Neural progenitor cell (in vitro differentiated cells): ENCODE measurements at regions not wholly inside any gene's neighbourhood (a gene's known extent, or its start where the extent isn't known, plus 50 kb on each side); places are given as distances from the start of the nearest gene placed in this dataset.

Source experiments
- DNase-seq: peaks from one replicate; pipeline ENCODE4 v3.0.0-alpha.2; 2016; ENCODE audit warnings: low spot score
- H2AFZ ChIP-seq: fragments of 200-600 bp; sonication (generic); replicated peaks from 2 replicates; pipeline ENCODE4 v1.6.1; 2016; ENCODE audit warnings: antibody characterized with exemption
- H3F3A ChIP-seq: fragments of 200-600 bp; sonication (generic); 2 replicates; pipeline ENCODE4 v1.6.1; 2016; ENCODE audit warnings: antibody characterized with exemption, low read depth
- H3K27ac ChIP-seq: fragments of 200-600 bp; sonication (generic); 2 replicates; pipeline ENCODE4 v1.5.1; 2016; ENCODE audit warnings: mild to moderate bottlenecking
- H3K27me3 ChIP-seq: fragments of 200-600 bp; sonication (generic); 2 replicates; pipeline ENCODE4 v1.6.1; 2016; ENCODE audit warnings: mild to moderate bottlenecking, moderate library complexity
- H3K36me3 ChIP-seq: fragments of 200-600 bp; sonication (generic); 2 replicates; pipeline ENCODE4 v1.5.1; 2016
- H3K4me1 ChIP-seq: fragments of 200-600 bp; sonication (generic); 2 replicates; pipeline ENCODE4 v1.6.1; 2016; ENCODE audit warnings: mixed run types
- H3K4me2 ChIP-seq: fragments of 200-600 bp; sonication (generic); 2 replicates; pipeline ENCODE4 v1.6.1; 2016
- H3K4me3 ChIP-seq: fragments of 200-600 bp; sonication (generic); 2 replicates; pipeline ENCODE4 v1.5.1; 2016
- H3K79me2 ChIP-seq: fragments of 200-600 bp; sonication (generic); 2 replicates; pipeline ENCODE4 v1.6.1; 2016; ENCODE audit warnings: low read depth
- H3K9ac ChIP-seq: fragments of 200-600 bp; sonication (generic); 2 replicates; pipeline ENCODE4 v1.6.1; 2016
- H3K9me3 ChIP-seq: fragments of 200-600 bp; sonication (generic); 2 replicates; pipeline ENCODE4 v1.5.1; 2016; ENCODE audit warnings: low read depth
- H4K20me1 ChIP-seq: fragments of 200-600 bp; sonication (generic); 2 replicates; pipeline ENCODE4 v1.6.1; 2016; ENCODE audit warnings: low read depth
- H3K27ac Mint-ChIP-seq: 3 replicates; pipeline ENCODE4 v1.8.0; 2021; ENCODE audit warnings: mixed read lengths
- H3K27me3 Mint-ChIP-seq: 2 replicates; pipeline ENCODE4 v1.8.0; 2022; ENCODE audit warnings: low read depth, mild to moderate bottlenecking, inconsistent platforms, moderate library complexity, mixed read lengths; ENCODE audit not compliant: insufficient read depth
- H3K36me3 Mint-ChIP-seq: 3 replicates; pipeline ENCODE4 v1.8.0; 2021; ENCODE audit warnings: mixed read lengths
- H3K4me1 Mint-ChIP-seq: 3 replicates; pipeline ENCODE4 v1.8.0; 2021; ENCODE audit warnings: mixed read lengths
- H3K4me3 Mint-ChIP-seq: 3 replicates; pipeline ENCODE4 v1.8.0; 2021; ENCODE audit warnings: mild to moderate bottlenecking, moderate library complexity, mixed read lengths
- H3K9me3 Mint-ChIP-seq: 3 replicates; pipeline ENCODE4 v1.8.0; 2020; ENCODE audit warnings: mixed read lengths
- EZH2 ChIP-seq: fragments of 200-600 bp; sonication (generic); IDR thresholded peaks from 2 replicates; pipeline ENCODE4 v1.6.1; 2017; ENCODE audit warnings: antibody characterized with exemption, mild to moderate bottlenecking, moderate library complexity
- EZH2phosphoT487 ChIP-seq: fragments of 200-600 bp; sonication (generic); IDR thresholded peaks from 2 replicates; pipeline ENCODE4 v1.6.1; 2017; ENCODE audit warnings: antibody characterized with exemption
- TF ChIP-seq, protein P1 (sequence below): fragments of 200-600 bp; sonication (generic); IDR thresholded peaks from 2 replicates; pipeline ENCODE4 v1.5.1; 2017; ENCODE audit warnings: antibody characterized with exemption, mild to moderate bottlenecking

DNA sequence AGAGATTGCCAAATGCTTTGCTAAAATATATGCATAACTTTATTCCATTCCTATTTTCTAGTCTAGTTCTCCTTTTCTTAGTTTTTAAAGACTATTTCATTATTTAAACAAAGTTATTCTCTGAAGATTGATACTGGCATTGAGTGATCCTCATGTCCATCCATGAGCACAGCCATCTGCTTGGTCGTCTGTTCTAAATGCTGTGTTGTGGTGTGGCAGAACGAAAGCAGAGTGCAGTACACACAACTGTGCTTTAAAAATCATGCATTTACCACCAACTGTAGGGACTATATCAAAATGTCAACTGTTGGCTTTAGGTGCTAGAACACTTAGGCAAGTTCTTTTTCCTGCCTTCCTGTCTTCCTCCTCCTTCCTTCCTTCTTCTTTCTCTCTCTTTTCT is 226.6 kb downstream of the ACKR3 start:
- H3K9me3 Mint-ChIP-seq = peaks cover 3% of the 10 kb centered on the region

DNA sequence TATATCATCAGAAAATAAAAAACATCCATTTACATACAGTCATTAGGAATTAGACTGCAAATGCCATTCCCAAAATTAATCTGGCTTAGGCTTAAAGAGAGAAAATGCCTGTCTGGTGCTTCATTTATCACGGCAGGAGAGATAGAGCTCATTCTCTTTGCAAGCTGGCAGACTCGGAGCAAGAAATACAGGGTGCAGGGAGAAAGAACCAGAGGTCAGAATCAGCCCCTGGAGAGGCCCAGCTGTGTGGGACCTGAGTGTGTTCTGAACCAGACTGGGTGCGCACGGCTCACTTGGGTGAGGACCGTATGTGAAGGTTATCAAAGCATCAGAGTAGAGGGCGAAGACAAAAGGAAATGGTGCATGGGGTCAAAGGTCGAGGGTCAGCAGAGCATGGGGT is 227.8 kb downstream of the ACKR3 start:
- no peak for DNase-seq
- Histone ChIP-seq H3K4me3 (no peak overlapping the region), H2AFZ (no peak overlapping the region), H3K27me3 (no peaks in the 10 kb centered on the region), H4K20me1 (no peaks in the 10 kb centered on the region), H3K4me1 (peaks cover 6% of the 10 kb centered on the region), H3K9ac (no peak overlapping the region), H3K9me3 (no peaks in the 10 kb centered on the region), H3K4me2 (no peak overlapping the region), H3K27ac (no peak overlapping the region), H3K79me2 (no peaks in the 10 kb centered on the region), H3K36me3 (no peaks in the 10 kb centered on the region), H3F3A (no peaks in the 10 kb centered on the region)
- no peak overlapping the region for H3K4me3 Mint-ChIP-seq
- H3K4me1 Mint-ChIP-seq = no peaks in the 10 kb centered on the region
- peaks cover 10% of the 10 kb centered on the region for H3K27me3 Mint-ChIP-seq
- peaks cover 3% of the 10 kb centered on the region for H3K9me3 Mint-ChIP-seq
- H3K27ac Mint-ChIP-seq = no peak overlapping the region
- TF ChIP-seq EZH2phosphoT487 (no peak), EZH2 (no peak)
- TF ChIP-seq, protein P1, sequence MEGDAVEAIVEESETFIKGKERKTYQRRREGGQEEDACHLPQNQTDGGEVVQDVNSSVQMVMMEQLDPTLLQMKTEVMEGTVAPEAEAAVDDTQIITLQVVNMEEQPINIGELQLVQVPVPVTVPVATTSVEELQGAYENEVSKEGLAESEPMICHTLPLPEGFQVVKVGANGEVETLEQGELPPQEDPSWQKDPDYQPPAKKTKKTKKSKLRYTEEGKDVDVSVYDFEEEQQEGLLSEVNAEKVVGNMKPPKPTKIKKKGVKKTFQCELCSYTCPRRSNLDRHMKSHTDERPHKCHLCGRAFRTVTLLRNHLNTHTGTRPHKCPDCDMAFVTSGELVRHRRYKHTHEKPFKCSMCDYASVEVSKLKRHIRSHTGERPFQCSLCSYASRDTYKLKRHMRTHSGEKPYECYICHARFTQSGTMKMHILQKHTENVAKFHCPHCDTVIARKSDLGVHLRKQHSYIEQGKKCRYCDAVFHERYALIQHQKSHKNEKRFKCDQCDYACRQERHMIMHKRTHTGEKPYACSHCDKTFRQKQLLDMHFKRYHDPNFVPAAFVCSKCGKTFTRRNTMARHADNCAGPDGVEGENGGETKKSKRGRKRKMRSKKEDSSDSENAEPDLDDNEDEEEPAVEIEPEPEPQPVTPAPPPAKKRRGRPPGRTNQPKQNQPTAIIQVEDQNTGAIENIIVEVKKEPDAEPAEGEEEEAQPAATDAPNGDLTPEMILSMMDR = no peak
- no peaks in the 10 kb centered on the region for H3K36me3 Mint-ChIP-seq

More for the DNA sequence above, 226.6 kb downstream of the ACKR3 start:
- no peaks in the 10 kb centered on the region for H3K4me1 Mint-ChIP-seq
- Histone ChIP-seq H3K9ac (no peak overlapping the region), H4K20me1 (no peaks in the 10 kb centered on the region), H3K4me1 (peaks cover 6% of the 10 kb centered on the region), H3K9me3 (no peaks in the 10 kb centered on the region), H3K36me3 (no peaks in the 10 kb centered on the region), H3K27ac (no peak overlapping the region), H3K27me3 (no peaks in the 10 kb centered on the region), H3K4me3 (no peak overlapping the region), H2AFZ (no peak overlapping the region), H3K4me2 (no peak overlapping the region), H3K79me2 (no peaks in the 10 kb centered on the region), H3F3A (no peaks in the 10 kb centered on the region)
- H3K36me3 Mint-ChIP-seq = no peaks in the 10 kb centered on the region
- H3K27ac Mint-ChIP-seq = no peak overlapping the region
- TF ChIP-seq, protein P1 = no peak
- TF ChIP-seq EZH2 (no peak), EZH2phosphoT487 (no peak)
- DNase-seq = no peak
- peaks cover 12% of the 10 kb centered on the region for H3K27me3 Mint-ChIP-seq
- no peak overlapping the region for H3K4me3 Mint-ChIP-seq

DNA sequence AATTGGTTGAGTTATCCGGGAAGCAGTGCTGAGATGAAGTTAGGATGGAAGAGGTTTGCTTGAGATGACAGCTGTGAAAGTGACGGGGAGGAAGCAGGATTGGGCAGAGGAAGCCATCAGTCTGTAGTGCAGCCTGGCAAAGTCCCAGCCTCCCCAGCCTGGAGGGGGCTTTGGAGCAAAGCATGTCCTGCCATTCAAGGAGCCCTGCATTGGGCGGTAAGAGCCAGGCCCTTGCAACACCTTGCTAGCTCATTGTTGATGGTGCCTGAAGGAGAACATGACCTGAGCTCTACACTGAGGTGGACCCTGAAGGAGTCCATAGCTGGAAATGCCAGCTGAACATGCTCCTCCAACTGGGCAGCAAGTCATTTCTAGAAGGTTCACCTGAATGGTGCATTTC is 228.9 kb downstream of the ACKR3 start:
- H3K27ac Mint-ChIP-seq = no peak overlapping the region
- Histone ChIP-seq H3K27me3 (no peaks in the 10 kb centered on the region), H3F3A (no peaks in the 10 kb centered on the region), H3K4me2 (no peak overlapping the region), H3K9ac (no peak overlapping the region), H3K79me2 (no peaks in the 10 kb centered on the region), H3K4me3 (no peak overlapping the region), H4K20me1 (no peaks in the 10 kb centered on the region), H3K36me3 (no peaks in the 10 kb centered on the region), H3K27ac (no peak overlapping the region), H3K9me3 (no peaks in the 10 kb centered on the region), H2AFZ (no peak overlapping the region), H3K4me1 (peaks cover 6% of the 10 kb centered on the region)
- peaks cover 8% of the 10 kb centered on the region for H3K27me3 Mint-ChIP-seq
- no peaks in the 10 kb centered on the region for H3K4me1 Mint-ChIP-seq
- peaks cover 3% of the 10 kb centered on the region for H3K9me3 Mint-ChIP-seq
- no peak for DNase-seq
- H3K36me3 Mint-ChIP-seq = no peaks in the 10 kb centered on the region
- H3K4me3 Mint-ChIP-seq = no peak overlapping the region
- TF ChIP-seq EZH2phosphoT487 = no peak
- TF ChIP-seq, protein P1 = no peak
- no peak for TF ChIP-seq EZH2
